Gastrocnemius medialis (tissue), 4 donors: ENCODE measurements at regions not wholly inside any gene's neighbourhood (a gene's known extent, or its start where the extent isn't known, plus 50 kb on each side); places are given as distances from the start of the nearest gene placed in this dataset.

Experiments
- ATAC-seq, 2 donors: fragments of 150-250 bp; one replicate each; pipeline ENCODE4 v1.9.1; 2016
- DNase-seq, 2 donors: peaks; one replicate each; pipeline ENCODE4 v3.0.0-alpha.2; 2019
- H3K27ac ChIP-seq, 4 donors: fragments of 200-600 bp; sonication (generic); 1 replicate in 1 of 4; 2 replicates in 3 of 4; pipeline ENCODE4 v1.5.1; 2016 to 2018; ENCODE audit warnings: mild to moderate bottlenecking in 2 of 4, moderate library complexity in 1 of 4
- H3K27me3 ChIP-seq, 3 donors: fragments of 200-600 bp; sonication (generic) in 2 of 3; 1 replicate in 1 of 3; 2 replicates in 2 of 3; pipeline versions ENCODE4 v1.5.1 to v1.6.0; 2016 to 2019; ENCODE audit warnings: mild to moderate bottlenecking in 1 of 3, moderate library complexity in 1 of 3
- H3K36me3 ChIP-seq, 2 donors: fragments of 200-600 bp; sonication (generic) in 1 of 2; one replicate each; pipeline ENCODE4 v1.5.1; 2017 to 2018
- H3K4me1 ChIP-seq, 2 donors: fragments of 200-600 bp; sonication (generic) in 1 of 2; one replicate each; pipeline ENCODE4 v1.5.1; 2016 to 2017; ENCODE audit warnings: mild to moderate bottlenecking in 2 of 2
- H3K4me3 ChIP-seq, 4 donors: fragments of 200-600 bp; sonication (generic) in 3 of 4; 1 replicate in 1 of 4; 2 replicates in 3 of 4; pipeline ENCODE4 v1.5.1; 2016 to 2019; ENCODE audit warnings: mild to moderate bottlenecking in 2 of 4
- H3K9me3 ChIP-seq, 3 donors: fragments of 200-600 bp; sonication (generic) in 2 of 3; 1 replicate in 1 of 3; 2 replicates in 2 of 3; pipeline ENCODE4 v1.5.1; 2016 to 2019
- CTCF ChIP-seq, 5 experiments: fragments of 450-650 bp in 3 of 5; fragments of 200-600 bp in 2 of 5; sonication (generic) in 2 of 5; IDR thresholded peaks in 4 of 5; conservative IDR thresholded peaks in 1 of 5; 1 replicate in 4 of 5; 2 replicates in 1 of 5; pipeline ENCODE4 v1.5.1; 2016 to 2019; ENCODE audit warnings: antibody characterized with exemption in 5 of 5, mild to moderate bottlenecking in 3 of 5, moderate library complexity in 3 of 5
- POLR2A ChIP-seq, 2 donors: fragments of 450-650 bp; IDR thresholded peaks; one replicate each; pipeline ENCODE4 v1.6.1; 2017; ENCODE audit warnings: antibody characterized with exemption in 2 of 2, mild to moderate bottlenecking in 2 of 2, moderate library complexity in 2 of 2
- in situ Hi-C, 4 donors: fragments of 200-750 bp; cut with MboI; loops; one replicate each; pipeline versions ENCODE4 v1.15.0 to v1.8.0; 2017; ENCODE audit warnings: low sequenced_read_pairs in 4 of 4
- intact Hi-C: fragments of 100-400 bp; cut with DNase I; formaldehyde crosslinking; loops from one replicate; pipeline ENCODE4 v1.15.1; 2023; ENCODE audit warnings: low total_unique reads

GRCh38 chr2:172296267-172297046, 130.9 kb upstream of the ITGA6 start:
- no peak overlapping the region for H3K27ac ChIP-seq
- no peak for DNase-seq
- no peaks in the 10 kb centered on the region for H3K4me1 ChIP-seq
- no peak for TF ChIP-seq CTCF (IDR thresholded peaks at IDR 0.05 in 4 of 5, conservative IDR thresholded peaks at IDR 0.05 in 1 of 5)
- no peak for TF ChIP-seq POLR2A (IDR thresholded peaks at IDR 0.05)
- in situ Hi-C loops (no loop called here), intact Hi-C loops (no loop called here)
- no peak overlapping the region for H3K4me3 ChIP-seq
- no peaks in the 10 kb centered on the region for H3K27me3 ChIP-seq
- H3K9me3 ChIP-seq = no peaks in the 10 kb centered on the region
- ATAC-seq = no peak
- H3K36me3 ChIP-seq = no peaks in the 10 kb centered on the region

- no peak overlapping the region for H3K4me3 ChIP-seq
- DNase-seq (no peak), ATAC-seq (no peak)
- no peaks in the 10 kb centered on the region for H3K36me3 ChIP-seq
- no peaks in the 10 kb centered on the region for H3K27me3 ChIP-seq
- in situ Hi-C loops (no loop called here), intact Hi-C loops (no loop called here)
- no peak for TF ChIP-seq CTCF (IDR thresholded peaks at IDR 0.05 in 4 of 5, conservative IDR thresholded peaks at IDR 0.05 in 1 of 5)
- TF ChIP-seq POLR2A (IDR thresholded peaks at IDR 0.05) = no peak
- H3K27ac ChIP-seq = no peak overlapping the region
- no peaks in the 10 kb centered on the region for H3K4me1 ChIP-seq
- H3K9me3 ChIP-seq = no peaks in the 10 kb centered on the region
These were observed 129.9 kb upstream of the ITGA6 start for GRCh38 chr2:172297531-172297930.

GRCh38 chr2:172297950-172298349, 129.4 kb upstream of the ITGA6 start:
- Histone ChIP-seq H3K36me3 (no peaks in the 10 kb centered on the region), H3K27ac (no peak overlapping the region), H3K4me3 (no peak overlapping the region), H3K4me1 (no peaks in the 10 kb centered on the region), H3K27me3 (no peaks in the 10 kb centered on the region), H3K9me3 (no peaks in the 10 kb centered on the region)
- intact Hi-C loops (no loop called here), in situ Hi-C loops (no loop called here)
- DNase-seq (no peak), ATAC-seq (no peak)
- no peak for TF ChIP-seq CTCF (IDR thresholded peaks at IDR 0.05 in 4 of 5, conservative IDR thresholded peaks at IDR 0.05 in 1 of 5)
- no peak for TF ChIP-seq POLR2A (IDR thresholded peaks at IDR 0.05)

- H3K36me3 ChIP-seq = no peaks in the 10 kb centered on the region
- TF ChIP-seq POLR2A (IDR thresholded peaks at IDR 0.05) (no peak), CTCF (IDR thresholded peaks at IDR 0.05 in 4 of 5, conservative IDR thresholded peaks at IDR 0.05 in 1 of 5) (no peak)
- no peak overlapping the region for H3K4me3 ChIP-seq
- no peaks in the 10 kb centered on the region for H3K4me1 ChIP-seq
- intact Hi-C loops = no loop called here
- ATAC-seq (no peak), DNase-seq (no peak)
- no peaks in the 10 kb centered on the region for H3K27me3 ChIP-seq
- no peaks in the 10 kb centered on the region for H3K9me3 ChIP-seq
- in situ Hi-C loops = no loop called here
- H3K27ac ChIP-seq = no peak overlapping the region
These were observed 127.6 kb upstream of the ITGA6 start for GRCh38 chr2:172299741-172300140.

DNA sequence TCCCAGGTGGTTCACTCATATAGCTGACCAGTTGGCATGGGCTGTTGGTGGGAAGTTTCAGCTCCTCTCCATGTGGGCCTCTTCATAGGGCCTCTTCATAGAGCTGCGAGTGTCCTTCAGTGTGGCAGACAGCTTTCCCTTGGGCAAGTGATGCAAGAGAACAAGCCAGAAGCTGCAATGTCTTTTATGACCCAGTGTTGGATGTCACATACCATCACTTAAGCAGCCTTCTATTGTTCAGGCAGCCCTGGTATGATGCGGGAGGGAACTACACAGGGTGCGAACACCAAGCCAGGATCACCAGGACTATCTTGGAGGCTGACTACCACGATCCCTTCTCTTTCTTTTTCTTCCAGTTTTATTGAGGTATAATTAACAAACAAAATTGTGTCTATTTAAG, 126.5 kb upstream of the ITGA6 start:
- in situ Hi-C loops (no loop called here), intact Hi-C loops (no loop called here)
- TF ChIP-seq POLR2A (IDR thresholded peaks at IDR 0.05) (no peak), CTCF (IDR thresholded peaks at IDR 0.05 in 4 of 5, conservative IDR thresholded peaks at IDR 0.05 in 1 of 5) (no peak)
- H3K4me1 ChIP-seq = no peaks in the 10 kb centered on the region
- ATAC-seq (no peak), DNase-seq (no peak)
- H3K4me3 ChIP-seq = no peak overlapping the region
- H3K27me3 ChIP-seq = no peaks in the 10 kb centered on the region
- H3K27ac ChIP-seq = no peak overlapping the region
- H3K9me3 ChIP-seq = no peaks in the 10 kb centered on the region
- no peaks in the 10 kb centered on the region for H3K36me3 ChIP-seq
